Astrocyte (in vitro differentiated cells and primary cell): ENCODE measurements at regions not wholly inside any gene's neighbourhood (a gene's known extent, or its start where the extent isn't known, plus 50 kb on each side); places are given as distances from the start of the nearest gene placed in this dataset.

ENCODE experiments used
- DNase-seq: peaks from one replicate; pipeline ENCODE4 v3.0.0-alpha.2; 2010; ENCODE audit warnings: low read depth
- FAIRE-seq: peaks from 2 replicates; lab custom pipeline; 2011; peaks lifted over from hg19 to GRCh38; lab: Jason Lieb, UNC
- H2AFZ ChIP-seq: 2 replicates; pipeline ENCODE4 v1.6.0; 2012; ENCODE audit warnings: low read depth, low read length, inconsistent platforms
- H3K27ac ChIP-seq: 2 replicates; pipeline ENCODE4 v1.5.1; 2011; ENCODE audit warnings: low read depth, low read length, inconsistent platforms
- H3K27me3 ChIP-seq: 2 replicates; pipeline ENCODE4 v1.6.0; 2011; ENCODE audit warnings: low read length, inconsistent platforms; ENCODE audit not compliant: insufficient read depth
- H3K36me3 ChIP-seq: 2 replicates; pipeline ENCODE4 v1.5.1; 2011; ENCODE audit warnings: low read length, inconsistent platforms; ENCODE audit not compliant: insufficient read depth
- H3K4me1 ChIP-seq: 2 replicates; pipeline ENCODE4 v1.5.1; 2011; ENCODE audit warnings: low read length, inconsistent platforms; ENCODE audit not compliant: insufficient read depth
- H3K4me2 ChIP-seq: 2 replicates; pipeline ENCODE4 v1.6.0; 2012; ENCODE audit warnings: low read length, inconsistent platforms
- H3K4me3 ChIP-seq: 2 replicates; pipeline ENCODE4 v1.5.1; 2011; ENCODE audit warnings: low read depth, mild to moderate bottlenecking, low read length, inconsistent platforms; ENCODE audit not compliant: insufficient read depth
- H3K79me2 ChIP-seq: 2 replicates; pipeline ENCODE4 v1.6.0; 2012; ENCODE audit warnings: mild to moderate bottlenecking, low read length, inconsistent platforms; ENCODE audit not compliant: insufficient read depth
- H3K9ac ChIP-seq: 2 replicates; pipeline ENCODE4 v1.6.0; 2012; ENCODE audit warnings: mild to moderate bottlenecking, low read length, inconsistent platforms
- H3K9me3 ChIP-seq: 2 replicates; pipeline ENCODE4 v1.5.1; 2012; ENCODE audit warnings: low read depth, mild to moderate bottlenecking, low read length, inconsistent platforms; ENCODE audit not compliant: insufficient read depth
- H4K20me1 ChIP-seq: 2 replicates; pipeline ENCODE4 v1.6.0; 2012; ENCODE audit warnings: low read length, inconsistent platforms; ENCODE audit not compliant: insufficient read depth
- H3K27ac Mint-ChIP-seq: one replicate; pipeline ENCODE4 v1.8.0; 2021; ENCODE audit warnings: mild to moderate bottlenecking, mixed read lengths; ENCODE audit not compliant: unreplicated experiment
- H3K27me3 Mint-ChIP-seq: one replicate; pipeline ENCODE4 v1.8.0; 2021; ENCODE audit warnings: low read depth, mixed read lengths; ENCODE audit not compliant: unreplicated experiment
- H3K36me3 Mint-ChIP-seq: one replicate; pipeline ENCODE4 v1.8.0; 2021; ENCODE audit warnings: low read depth, mixed read lengths; ENCODE audit not compliant: unreplicated experiment
- H3K4me1 Mint-ChIP-seq: one replicate; pipeline ENCODE4 v1.8.0; 2021; ENCODE audit warnings: low read depth, mixed read lengths; ENCODE audit not compliant: unreplicated experiment
- H3K4me3 Mint-ChIP-seq: one replicate; pipeline ENCODE4 v1.8.0; 2021; ENCODE audit warnings: mild to moderate bottlenecking, moderate library complexity, mixed read lengths; ENCODE audit not compliant: unreplicated experiment
- H3K9me3 Mint-ChIP-seq: one replicate; pipeline ENCODE4 v1.8.0; 2021; ENCODE audit warnings: mild to moderate bottlenecking, mixed read lengths; ENCODE audit not compliant: unreplicated experiment
- CTCF ChIP-seq: IDR thresholded peaks from 2 replicates; pipeline ENCODE4 v1.5.1; 2011; ENCODE audit warnings: low read depth, mild to moderate bottlenecking, inconsistent platforms, low read length, moderate library complexity; ENCODE audit not compliant: insufficient read depth
- EZH2 ChIP-seq: IDR thresholded peaks from 2 replicates; pipeline ENCODE4 v1.6.1; 2012; ENCODE audit warnings: mild to moderate bottlenecking, low read length, inconsistent platforms; ENCODE audit not compliant: insufficient read depth

- DNase-seq, result peak; percentile 40
- Histone ChIP-seq H3K79me2 (no peaks in the 10 kb centered on the region), H3K27me3 (no peaks in the 10 kb centered on the region), H3K4me2 (no peak overlapping the region), H3K9me3 (peaks cover 6% of the 10 kb centered on the region), H2AFZ (no peak overlapping the region), H3K9ac (no peak overlapping the region), H3K27ac (no peak overlapping the region), H3K4me3 (no peak overlapping the region), H3K36me3 (no peaks in the 10 kb centered on the region), H3K4me1 (no peaks in the 10 kb centered on the region), H4K20me1 (no peaks in the 10 kb centered on the region)
- Mint-ChIP-seq H3K4me1 (no peaks in the 10 kb centered on the region), H3K36me3 (peaks cover 3% of the 10 kb centered on the region), H3K4me3 (no peak overlapping the region), H3K27ac (no peak overlapping the region), H3K9me3 (peaks cover 17% of the 10 kb centered on the region), H3K27me3 (no peaks in the 10 kb centered on the region)
- no peak for FAIRE-seq
- TF ChIP-seq EZH2 (no peak), CTCF (no peak)
Measured at GRCh38 chr3:104582092-104582491, 784.6 kb upstream of the ALCAM start.

- Mint-ChIP-seq H3K36me3 (no peaks in the 10 kb centered on the region), H3K27ac (no peak overlapping the region), H3K4me3 (no peak overlapping the region), H3K4me1 (no peaks in the 10 kb centered on the region), H3K27me3 (no peaks in the 10 kb centered on the region), H3K9me3 (no peaks in the 10 kb centered on the region)
- Histone ChIP-seq H3K9ac (no peak overlapping the region), H3K4me3 (no peak overlapping the region), H3K27ac (no peak overlapping the region), H3K4me1 (no peaks in the 10 kb centered on the region), H3K4me2 (no peak overlapping the region), H3K36me3 (no peaks in the 10 kb centered on the region), H3K9me3 (no peaks in the 10 kb centered on the region), H2AFZ (no peak overlapping the region), H3K27me3 (no peaks in the 10 kb centered on the region), H3K79me2 (no peaks in the 10 kb centered on the region), H4K20me1 (no peaks in the 10 kb centered on the region)
- TF ChIP-seq CTCF (no peak), EZH2 (no peak)
- DNase-seq (peak; percentile 4), FAIRE-seq (no peak)
Measured at GRCh38 chr3:104584682-104585081, 782.0 kb upstream of the ALCAM start.

GRCh38 chr3:104586344-104586743, 780.4 kb upstream of the ALCAM start:
- H3K79me2 ChIP-seq, result no peaks in the 10 kb centered on the region
- Mint-ChIP-seq H3K27me3 (no peaks in the 10 kb centered on the region), H3K4me1 (no peaks in the 10 kb centered on the region), H3K27ac (no peak overlapping the region), H3K36me3 (no peaks in the 10 kb centered on the region), H3K4me3 (no peak overlapping the region), H3K9me3 (no peaks in the 10 kb centered on the region)
- no peak overlapping the region for H3K4me3 ChIP-seq
- H3K36me3 ChIP-seq, result no peaks in the 10 kb centered on the region
- no peak overlapping the region for H3K27ac ChIP-seq
- no peak for DNase-seq
- no peaks in the 10 kb centered on the region for H3K27me3 ChIP-seq
- H2AFZ ChIP-seq, result no peak overlapping the region
- no peaks in the 10 kb centered on the region for H3K9me3 ChIP-seq
- no peaks in the 10 kb centered on the region for H3K4me1 ChIP-seq
- FAIRE-seq, result no peak
- H4K20me1 ChIP-seq, result no peaks in the 10 kb centered on the region
- TF ChIP-seq CTCF (no peak), EZH2 (no peak)
- H3K9ac ChIP-seq, result no peak overlapping the region
- no peak overlapping the region for H3K4me2 ChIP-seq
